Dedifferentiated amniotic fluid mesenchymal stem cell (primary cell): ENCODE measurements at regions not wholly inside any gene's neighbourhood (a gene's known extent, or its start where the extent isn't known, plus 50 kb on each side); places are given as distances from the start of the nearest gene placed in this dataset.

Experiments used
- DNase-seq: peaks from one replicate; pipeline ENCODE4 v3.0.0-alpha.2; 2016; ENCODE audit errors: extremely low spot score

DNA sequence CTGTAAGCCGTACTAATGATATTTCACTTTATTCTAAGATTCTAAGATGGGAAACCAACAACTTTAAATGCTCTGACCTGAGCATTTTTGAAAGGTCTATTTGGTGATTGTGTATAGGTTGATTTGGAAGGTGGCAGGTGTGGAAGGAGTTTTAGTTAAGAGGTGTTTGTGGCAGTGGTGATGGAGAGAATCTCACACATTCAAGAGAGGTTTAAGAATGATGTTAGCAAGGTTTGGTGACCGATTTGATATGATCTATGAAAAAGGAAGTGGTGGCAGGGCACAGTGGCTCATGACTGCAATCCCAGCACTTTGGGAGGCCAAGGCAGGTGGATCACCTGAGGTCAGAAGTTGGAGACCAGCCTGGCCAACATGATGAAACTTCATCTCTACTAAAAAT is 319.2 kb upstream of the CD180 start:
- no peak for DNase-seq

DNA sequence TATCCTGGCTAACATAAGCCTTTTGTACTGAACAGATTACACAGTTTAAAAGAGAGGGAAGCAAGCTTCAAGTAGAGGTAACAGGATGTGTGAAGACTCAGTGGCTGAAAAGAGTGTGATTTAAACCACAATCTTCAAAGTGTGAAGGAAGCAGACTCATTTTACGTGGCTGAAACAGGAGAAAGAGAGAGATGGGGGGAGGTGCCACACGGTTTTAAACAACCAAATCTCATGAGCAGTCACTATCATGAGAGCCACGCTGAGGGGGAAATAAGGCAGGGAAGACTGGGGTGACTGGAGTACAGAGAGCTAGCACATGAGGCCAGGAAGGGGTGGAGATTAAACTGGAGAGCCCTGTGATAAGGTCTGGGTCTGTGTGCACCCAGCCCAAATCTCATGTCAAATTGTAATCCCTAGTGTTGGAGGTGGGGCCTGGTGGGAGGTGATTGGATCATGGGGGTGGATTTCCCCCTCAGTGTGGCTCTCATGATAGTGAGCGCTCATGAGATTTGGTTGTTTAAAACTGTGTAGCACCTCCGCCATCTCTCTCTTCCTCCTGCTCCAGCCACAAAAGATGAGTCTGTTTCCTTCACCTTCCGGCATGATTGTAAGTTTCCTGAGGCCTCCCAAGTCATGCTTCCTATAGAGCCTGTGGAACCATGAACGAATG is 318.6 kb upstream of the CD180 start:
- no peak for DNase-seq

DNA sequence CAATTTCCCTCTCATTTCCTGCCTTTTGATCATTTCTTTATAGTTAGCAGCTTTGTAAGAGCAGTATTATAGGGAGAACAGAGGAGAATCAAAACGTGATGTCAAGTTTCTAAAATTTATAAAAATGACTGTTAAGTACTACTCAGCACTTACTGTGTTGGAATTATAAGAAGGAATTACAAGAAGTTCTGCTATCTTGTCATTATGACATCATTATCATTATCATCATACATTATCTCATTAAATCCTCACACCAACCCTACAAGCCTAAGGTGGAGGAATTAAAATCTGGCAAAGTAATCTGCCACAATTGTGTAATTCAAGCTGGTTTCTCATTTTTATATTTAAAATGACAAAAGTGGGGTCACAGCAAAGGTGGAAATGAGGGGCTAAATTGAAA is 316.2 kb upstream of the CD180 start:
- DNase-seq: no peak

DNA sequence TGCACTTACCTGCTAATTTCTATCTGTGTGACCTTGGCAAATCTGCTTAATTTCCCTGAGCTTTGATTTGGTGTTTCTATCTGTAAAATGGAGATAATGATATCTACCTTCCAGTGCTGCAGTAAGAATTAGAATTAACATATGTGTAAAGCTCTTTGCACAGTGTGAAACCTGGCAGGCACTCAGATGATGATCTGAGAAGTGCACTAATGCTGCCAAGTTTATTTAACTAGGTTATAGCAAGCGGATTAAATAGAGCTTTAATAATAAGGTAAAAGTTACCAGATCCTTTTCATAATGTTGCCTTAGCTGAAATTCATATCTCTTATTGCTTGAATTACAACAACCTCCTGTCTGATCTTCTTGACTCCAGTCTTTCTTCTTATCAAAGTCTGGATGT is 315.3 kb upstream of the CD180 start:
- DNase-seq: no peak

DNA sequence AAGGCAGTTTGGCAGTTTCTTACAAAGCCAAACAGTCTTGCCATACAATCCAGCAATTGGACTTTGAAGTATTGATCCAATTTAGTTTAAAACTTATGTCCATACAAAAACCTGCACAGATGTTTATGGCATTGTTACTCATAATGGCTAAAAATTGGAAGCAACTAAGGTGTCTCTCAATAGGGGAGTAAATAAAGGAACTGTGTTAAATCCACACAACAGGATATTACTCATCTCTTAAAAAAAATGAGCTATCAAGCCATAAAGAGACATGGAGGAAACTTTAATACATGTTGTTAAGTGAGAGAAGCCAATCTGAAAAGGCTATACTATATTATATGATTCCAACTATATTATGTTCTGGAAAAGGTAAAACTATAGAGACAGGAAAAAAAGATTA is 313.6 kb upstream of the CD180 start:
- DNase-seq: no peak

DNA sequence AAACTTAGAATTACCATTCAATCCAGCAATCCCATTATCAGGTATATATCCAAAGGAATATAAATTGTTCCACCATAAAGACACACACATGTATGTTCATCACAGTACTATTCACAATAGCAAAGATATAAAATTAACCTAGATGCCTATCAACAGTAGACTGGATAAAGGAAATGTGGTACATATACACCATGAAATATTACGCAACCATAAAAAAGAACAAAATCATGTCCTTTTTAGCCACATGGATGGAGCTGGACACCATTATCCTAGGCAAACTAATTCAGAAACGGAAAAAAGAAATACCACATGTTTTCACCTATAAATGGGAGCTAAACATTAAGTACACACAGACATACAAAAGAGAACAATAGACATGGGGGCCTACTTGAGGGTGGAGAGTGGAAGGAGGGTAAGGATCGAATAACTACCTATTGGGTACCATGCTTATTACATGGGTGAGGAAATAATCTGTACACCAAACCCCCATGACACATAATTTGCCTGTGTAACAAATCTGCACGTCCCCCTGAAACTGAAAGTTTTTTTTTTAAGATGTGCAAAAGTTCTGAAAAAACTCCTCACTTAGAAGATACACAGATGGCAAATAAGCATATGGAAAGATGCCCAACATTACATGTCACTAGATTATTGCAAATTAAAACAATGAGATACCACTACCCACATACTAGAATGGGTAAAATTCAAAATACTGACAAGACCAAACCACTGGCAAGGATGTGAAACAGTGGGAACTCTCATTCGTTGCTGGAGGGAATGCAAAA is 313.0 kb upstream of the CD180 start:
- no peak for DNase-seq

DNA sequence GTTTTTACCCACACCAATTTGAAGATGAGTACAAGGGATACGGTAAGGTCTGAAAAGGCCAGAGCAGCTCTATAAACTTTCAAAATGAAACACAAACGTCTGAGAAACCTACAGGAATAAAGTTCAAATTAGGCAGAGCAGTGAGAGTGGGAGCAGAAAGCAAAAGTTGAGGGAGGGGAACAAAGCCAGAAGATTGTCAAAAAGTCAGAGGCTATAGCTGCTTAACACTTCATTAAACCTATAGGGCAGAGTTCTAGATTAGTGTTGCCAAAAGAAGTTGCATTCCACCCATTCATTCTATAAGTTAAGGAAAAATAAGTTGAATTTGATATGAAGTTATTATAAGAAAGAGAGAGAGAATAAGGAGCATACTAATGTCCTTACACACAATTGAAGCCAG is 309.6 kb upstream of the CD180 start:
- no peak for DNase-seq

DNA sequence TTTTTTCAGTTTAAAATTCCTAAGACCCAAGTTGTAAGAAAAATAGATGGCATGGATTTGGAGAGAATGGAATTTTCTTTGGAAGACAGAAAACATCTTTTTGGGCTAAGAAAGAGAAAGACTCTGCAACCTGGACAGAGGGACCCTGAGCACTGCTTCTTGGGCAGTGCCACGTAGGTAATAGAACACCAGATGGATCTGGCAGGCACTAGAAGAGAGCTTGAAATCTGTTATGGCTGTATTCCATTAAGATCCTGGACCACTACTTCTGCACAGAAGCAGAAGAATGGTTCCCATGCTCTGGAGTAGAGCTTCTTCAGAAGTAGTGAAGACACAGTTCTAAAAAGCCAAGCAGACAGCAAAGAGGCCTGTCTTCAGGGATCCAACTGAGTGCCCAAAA is 306.4 kb upstream of the CD180 start:
- no peak for DNase-seq

DNA sequence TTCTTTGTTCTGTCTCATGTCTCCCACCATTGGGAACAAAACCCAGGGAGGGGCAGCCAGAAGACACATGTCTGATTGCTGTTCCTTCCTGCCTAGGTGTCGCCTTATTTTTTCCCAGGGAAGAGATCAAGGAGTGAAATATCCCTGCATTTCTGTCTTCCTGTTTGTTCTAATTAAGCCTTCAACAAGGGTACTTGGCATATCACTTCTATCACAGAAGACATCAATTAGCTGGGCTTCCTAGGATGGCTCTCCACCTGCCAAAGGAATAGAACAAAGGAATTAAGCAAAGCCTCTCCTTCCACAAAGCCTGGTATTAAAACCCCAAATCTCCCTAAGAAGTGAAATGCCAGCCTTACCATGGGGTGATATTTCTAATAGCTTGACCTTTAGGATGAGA is 299.5 kb upstream of the CD180 start:
- DNase-seq: no peak

DNA sequence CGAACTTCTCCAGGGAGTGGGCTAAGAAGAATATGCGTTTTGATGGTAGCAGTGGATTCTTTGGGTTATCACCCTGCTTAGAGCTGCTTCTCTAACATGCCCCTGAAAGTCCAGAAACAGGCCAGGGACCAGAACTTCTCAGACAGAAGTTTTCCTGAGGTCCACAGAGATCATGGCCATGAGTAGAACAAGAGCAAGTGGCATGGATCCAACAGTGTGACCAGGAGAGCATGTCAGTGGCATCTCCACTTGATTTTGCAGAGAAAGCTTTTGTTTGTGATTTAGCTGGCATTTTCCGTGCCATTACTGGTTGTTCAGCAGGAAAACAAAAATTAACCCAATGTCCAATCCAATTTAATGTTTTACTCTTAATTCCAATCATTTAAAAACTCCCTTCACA is 298.5 kb upstream of the CD180 start:
- DNase-seq: no peak

DNA sequence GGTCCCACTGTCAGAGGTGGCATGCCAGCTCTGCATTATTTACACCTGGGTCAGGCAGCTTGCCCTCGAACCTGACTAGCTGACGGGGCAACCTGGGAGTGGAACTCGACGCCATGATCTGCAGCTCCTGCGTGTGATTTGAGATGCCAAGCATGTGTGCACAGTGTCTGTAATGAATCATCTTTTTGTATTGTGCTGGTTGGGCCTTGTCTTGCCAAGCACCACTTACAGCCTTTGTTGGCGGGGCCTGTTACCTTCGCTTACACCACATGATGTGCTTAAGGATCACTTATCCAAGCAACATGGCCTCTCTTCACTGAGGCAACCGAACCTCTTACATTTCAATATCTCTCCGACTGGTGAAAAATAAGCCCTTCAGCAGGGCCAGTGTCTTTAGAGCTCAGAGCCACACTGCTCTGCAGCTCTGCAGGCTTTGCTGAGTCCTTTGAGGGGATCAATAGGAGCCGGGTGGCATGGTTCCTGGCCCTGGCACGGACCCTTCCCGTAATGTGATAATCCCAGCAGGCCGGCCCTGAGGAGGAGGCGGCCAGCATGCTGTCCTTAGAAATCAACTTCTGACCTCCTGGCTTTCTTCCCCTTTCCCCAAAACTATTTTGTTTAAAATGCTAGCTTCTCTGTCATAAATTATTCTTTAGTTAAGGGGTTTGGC is 297.7 kb upstream of the CD180 start:
- DNase-seq: no peak

DNA sequence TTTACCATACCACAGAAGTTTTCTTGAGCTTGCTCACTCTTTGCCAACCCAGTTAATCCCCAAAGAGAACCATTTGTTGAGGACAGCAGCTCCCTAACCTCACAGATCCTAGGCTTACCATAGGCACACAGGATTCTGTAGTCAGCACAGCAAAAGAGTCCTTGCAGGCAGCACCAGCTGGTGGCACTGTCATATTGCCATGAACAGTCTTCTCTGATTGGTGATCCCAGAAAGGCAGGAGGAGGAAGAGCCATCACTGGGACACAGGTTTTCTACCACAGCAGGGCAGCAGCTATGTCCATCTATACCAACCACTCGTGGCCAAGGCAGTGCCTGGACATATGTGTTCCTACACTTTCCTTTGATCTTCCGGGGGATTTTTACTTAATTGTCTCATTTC is 297.1 kb upstream of the CD180 start:
- no peak for DNase-seq

DNA sequence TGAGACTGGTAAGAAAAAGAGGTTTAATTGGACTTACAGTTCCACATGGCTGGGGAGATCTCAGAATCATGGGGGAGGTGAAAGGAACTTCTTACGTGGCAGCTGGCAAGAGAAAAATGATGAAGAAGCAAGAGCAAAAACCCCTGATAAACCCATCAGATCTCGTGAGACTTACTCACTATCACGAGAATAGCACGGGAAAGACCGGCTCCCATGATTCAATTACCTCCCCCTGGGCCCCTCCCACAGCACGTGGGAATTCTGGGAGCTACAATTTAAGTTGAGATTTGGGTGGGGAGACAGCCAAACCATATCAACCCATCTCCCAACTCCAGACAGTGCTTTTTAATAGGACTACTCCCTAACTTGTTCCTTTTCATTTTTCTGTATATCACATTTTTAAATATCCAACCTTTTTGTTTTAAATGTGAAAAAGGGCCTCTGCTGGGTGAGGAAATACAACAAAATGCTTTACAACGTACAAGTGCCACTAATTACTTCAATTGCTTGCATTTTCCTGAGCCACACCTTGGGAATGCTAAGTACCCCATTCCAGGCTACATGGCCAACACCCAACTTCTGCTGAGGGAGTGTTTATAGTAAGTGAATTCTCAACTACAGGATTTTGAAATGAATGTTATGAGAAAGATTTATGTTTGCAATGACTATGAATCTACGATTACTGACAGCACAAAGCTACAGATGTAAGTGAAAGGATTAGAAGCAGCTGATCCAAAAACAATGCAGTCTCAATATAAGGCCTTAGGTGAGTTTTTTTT is 294.1 kb upstream of the CD180 start:
- no peak for DNase-seq

DNA sequence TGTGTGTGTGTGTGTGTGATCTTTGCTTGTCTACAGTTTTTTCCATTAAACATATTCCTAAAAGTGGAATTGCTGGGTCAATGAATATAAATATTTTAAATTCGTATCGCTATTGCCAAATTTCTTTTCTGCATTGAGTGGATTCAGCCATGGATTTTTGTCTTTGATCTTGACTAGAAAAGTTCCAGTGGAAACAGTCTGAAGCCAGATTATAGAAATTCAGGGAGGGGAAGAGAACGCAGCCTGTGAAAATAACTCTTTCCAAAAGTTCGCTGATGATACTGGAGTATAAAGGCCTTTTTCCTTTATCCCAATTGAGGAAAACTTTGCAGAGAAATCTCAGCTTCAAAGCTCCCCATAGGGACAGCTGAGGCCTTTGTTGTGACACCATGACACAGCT is 292.3 kb upstream of the CD180 start:
- DNase-seq: no peak

DNA sequence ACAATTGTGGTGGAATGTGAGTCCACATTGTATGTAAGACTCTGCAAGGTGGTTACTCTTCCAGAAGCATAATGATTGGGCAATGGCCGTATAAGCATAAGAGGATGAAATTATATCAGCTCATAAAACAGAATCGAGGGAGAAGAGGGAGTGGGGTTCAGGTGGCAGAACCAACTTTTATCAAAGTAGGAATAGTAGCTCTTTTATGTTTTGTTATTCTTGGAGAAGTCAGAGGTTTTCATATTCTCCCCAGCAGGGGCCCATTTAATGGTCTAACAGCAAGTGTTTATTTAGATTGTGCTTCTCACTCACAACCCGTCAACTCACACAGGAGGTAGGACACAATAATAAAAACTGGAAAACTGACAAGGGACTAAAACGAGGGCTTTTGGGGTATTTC is 291.3 kb upstream of the CD180 start:
- DNase-seq: no peak

DNA sequence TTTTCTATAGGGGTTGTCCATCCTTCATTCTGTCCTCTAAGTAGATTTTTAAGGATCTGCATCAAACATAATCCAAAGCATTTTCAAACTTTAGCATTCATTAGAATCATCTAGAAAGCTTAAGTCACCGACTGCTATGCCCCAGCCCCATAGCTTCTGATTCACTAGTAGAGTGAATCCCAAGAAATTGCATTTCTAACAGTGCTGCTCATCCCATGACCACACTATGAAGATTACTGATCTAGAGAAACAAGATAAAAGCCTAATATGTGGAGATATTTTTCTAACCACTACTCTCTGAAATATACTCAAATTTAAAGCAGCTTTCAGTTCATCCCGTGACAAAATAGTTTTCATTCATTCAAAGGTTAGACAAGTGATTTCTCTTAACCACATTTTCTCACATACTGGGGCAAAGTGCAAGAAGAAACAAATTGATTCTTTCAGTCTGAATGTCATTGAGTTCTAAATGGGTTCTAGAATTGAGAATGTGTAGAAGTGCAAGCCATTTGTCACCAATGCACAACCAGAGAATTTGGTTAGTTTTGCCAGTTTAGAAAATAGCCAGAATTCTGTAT is 286.9 kb upstream of the CD180 start:
- DNase-seq: no peak

DNA sequence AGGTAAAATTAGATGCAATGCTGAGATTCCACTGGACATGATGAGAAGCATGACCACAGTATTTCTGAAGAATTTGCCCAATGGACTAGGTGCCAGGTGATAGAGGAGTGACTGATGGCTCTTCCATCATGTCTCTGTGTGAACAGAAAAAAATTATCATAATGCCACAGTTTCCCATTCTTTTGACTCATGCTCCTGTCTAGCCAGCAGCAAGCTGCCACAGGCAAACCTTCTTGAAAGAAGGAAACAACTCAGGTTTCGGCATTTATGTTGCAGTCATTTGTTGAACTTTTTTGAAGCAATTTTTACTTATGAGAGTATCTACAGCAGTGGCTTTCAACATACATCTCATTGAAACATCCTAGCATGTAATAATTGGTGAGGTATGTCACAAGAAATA is 284.8 kb upstream of the CD180 start:
- DNase-seq: no peak

DNA sequence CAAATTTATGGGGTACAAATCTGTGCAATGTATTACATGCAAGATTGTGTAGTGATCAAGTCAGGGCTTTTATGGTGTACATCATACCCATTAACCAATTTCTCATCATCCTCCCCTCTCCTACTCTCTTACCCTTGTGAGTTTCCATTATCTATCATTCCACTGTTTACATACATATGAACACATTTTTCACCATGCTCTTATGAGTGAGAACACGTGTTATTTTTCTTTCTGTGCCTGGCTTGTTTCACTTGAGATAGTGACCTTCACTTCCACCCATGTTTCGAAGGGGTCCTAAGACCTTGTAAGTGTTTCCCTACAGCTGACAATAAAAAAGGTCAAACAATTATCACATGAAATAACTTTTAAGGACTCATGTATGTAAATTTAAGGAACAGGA is 281.7 kb upstream of the CD180 start:
- DNase-seq: no peak

DNA sequence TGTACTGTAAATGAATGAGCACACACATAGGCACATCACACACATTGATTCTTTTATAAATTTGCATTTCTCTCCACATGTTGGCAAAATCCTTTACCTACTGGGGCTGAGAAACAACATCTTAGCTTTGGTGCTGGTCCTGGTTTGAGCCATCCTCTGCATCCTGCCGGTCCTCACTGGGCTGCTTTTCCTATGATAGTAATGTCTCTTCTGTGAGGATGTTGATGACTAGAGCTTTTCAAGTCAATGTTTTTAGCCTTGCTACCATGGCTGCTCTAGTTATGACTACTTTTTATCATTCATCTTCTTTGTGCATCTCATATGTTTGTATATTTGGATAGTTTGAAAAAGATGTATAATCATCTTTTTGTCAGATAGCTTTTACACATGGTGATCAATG is 280.4 kb upstream of the CD180 start:
- no peak for DNase-seq

DNA sequence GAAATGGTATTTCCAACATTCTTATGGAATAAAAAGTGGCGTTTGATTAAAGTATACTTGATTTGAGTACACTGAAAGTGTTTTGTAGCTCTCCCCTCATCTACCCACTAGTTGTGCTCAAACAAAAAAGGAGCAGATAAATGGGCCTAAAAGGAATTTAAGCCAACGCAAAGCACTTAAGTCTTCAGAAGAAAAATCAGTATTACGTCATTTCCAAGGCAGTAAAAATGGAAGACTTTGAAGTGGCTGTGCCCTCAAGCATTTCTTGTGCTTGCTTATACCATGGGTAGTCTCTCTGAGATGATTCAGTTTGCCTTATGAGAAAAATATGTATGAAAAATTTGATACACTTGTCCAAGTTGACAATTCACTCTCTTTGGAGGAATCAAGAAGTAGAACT is 279.9 kb upstream of the CD180 start:
- peak; percentile 83 for DNase-seq

DNA sequence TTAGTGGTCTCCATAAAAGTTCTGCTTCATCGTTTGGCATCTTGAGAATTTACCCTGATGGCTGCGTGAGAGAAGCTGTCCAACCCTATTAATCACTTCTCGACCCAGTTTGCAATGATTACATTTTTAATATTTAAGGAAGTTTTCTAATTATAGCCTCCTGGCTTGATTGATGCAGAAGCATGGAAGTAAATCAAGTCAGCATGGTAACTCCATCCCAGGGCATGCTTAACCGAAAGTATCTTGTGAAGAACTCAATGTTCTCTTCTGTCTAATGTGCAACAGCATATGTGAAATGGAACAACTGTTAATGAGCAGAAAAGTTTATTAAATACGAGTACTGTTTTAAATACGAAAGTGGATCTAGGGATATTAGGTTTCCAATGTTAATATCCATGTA is 278.9 kb upstream of the CD180 start:
- no peak for DNase-seq

DNA sequence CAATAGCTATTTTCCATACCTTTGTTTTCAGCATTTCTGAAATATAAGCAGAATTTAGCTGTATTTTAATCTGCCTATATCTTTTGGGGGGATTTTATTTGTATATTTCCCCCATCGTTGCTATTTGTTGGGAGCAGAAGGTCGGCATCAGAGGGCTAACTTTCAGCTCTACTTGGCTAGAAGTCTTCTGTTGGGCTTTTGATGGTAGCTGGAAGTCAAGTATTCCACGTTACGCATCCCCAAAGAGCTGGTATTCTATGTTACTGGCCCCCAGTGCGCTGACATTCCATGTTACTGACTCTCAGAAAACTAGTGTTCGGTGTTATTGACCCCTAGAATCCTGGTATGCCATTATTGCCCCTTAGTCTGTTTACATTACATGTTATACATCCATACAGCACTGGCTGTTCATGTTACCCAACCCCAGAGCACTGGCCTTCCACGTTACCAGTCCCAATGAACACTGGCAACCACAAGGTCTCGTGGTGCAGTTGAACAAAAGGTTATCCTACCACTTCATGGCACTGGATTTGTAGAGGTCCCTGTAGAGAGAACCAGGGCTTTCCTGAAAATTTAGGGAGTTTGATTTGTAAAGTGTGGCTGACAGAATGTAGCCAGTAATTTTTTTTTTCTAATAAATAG is 278.1 kb upstream of the CD180 start:
- DNase-seq: no peak
